ENCODE measurements at regions not wholly inside any gene's neighbourhood (a gene's known extent, or its start where the extent isn't known, plus 50 kb on each side); places are given as distances from the start of the nearest gene placed in this dataset.

GRCh38 chr3:87848003-87848402 lies 210.8 kb downstream of the CGGBP1 start:
- no peak overlapping the region for H3K9ac ChIP-seq (ENCODE audit: low read length)
- no peak overlapping the region for H2AFZ ChIP-seq (ENCODE audit: low read depth, low read length)
- no peak for TF ChIP-seq RAD21 (conservative IDR thresholded peaks at IDR 0.05)
- no peak for TF ChIP-seq SMC3 (conservative IDR thresholded peaks at IDR 0.05; ENCODE audit: poor library complexity)
- no peak for TF ChIP-seq POLR2AphosphoS5 (IDR thresholded peaks at IDR 0.05)
- no peak for TF ChIP-seq MXI1 (conservative IDR thresholded peaks at IDR 0.05; ENCODE audit: poor library complexity, severe bottlenecking)
- TF ChIP-seq CTCF (IDR thresholded peaks at IDR 0.05; ENCODE audit: poor library complexity, severe bottlenecking), result no peak
- no peak for TF ChIP-seq EZH2 (IDR thresholded peaks at IDR 0.05; ENCODE audit: borderline replicate concordance, insufficient read depth, low read length, poor library complexity, severe bottlenecking)
- TF ChIP-seq TAF1 (IDR thresholded peaks at IDR 0.05; ENCODE audit: low read depth), result no peak
- TF ChIP-seq EP300 (conservative IDR thresholded peaks at IDR 0.05; ENCODE audit: poor library complexity, severe bottlenecking), result no peak
- no peak for TF ChIP-seq REST (IDR thresholded peaks at IDR 0.05; ENCODE audit: borderline replicate concordance)
- no peaks in the 10 kb centered on the region for H3K36me3 ChIP-seq (ENCODE audit: insufficient read depth, low read length)
- no peaks in the 10 kb centered on the region for H3K27me3 ChIP-seq (ENCODE audit: insufficient read depth, low read depth, low read length)
- peak overlapping the region; percentile 6 for H3K27ac ChIP-seq (ENCODE audit: low read length)
- H3K9me2 ChIP-seq (ENCODE audit: insufficient read depth, low read length), result no peaks in the 10 kb centered on the region
- H3K4me3 ChIP-seq (ENCODE audit: low read length), result no peak overlapping the region
- no peaks in the 10 kb centered on the region for H3K9me3 ChIP-seq (ENCODE audit: low read length)
- no peaks in the 10 kb centered on the region for H3F3A ChIP-seq (ENCODE audit: insufficient read depth, low read length, poor library complexity, severe bottlenecking)
- H3K79me2 ChIP-seq (replicated peaks; ENCODE audit: insufficient read depth, low read length), result no peaks in the 10 kb centered on the region
- no peak overlapping the region for H3K4me2 ChIP-seq (ENCODE audit: low read length)
- H4K20me1 ChIP-seq (ENCODE audit: insufficient read depth), result no peaks in the 10 kb centered on the region

GRCh38 chr3:87837076-87837475 lies 221.7 kb downstream of the CGGBP1 start:
- TF ChIP-seq EP300 (conservative IDR thresholded peaks at IDR 0.05; ENCODE audit: poor library complexity, severe bottlenecking), result no peak
- no peaks in the 10 kb centered on the region for H3K36me3 ChIP-seq (ENCODE audit: insufficient read depth, low read length)
- no peak overlapping the region for H3K9ac ChIP-seq (ENCODE audit: low read length)
- no peak overlapping the region for H3K27ac ChIP-seq (ENCODE audit: low read length)
- H3K4me3 ChIP-seq (ENCODE audit: low read length), result no peak overlapping the region
- no peaks in the 10 kb centered on the region for H3K9me2 ChIP-seq (ENCODE audit: insufficient read depth, low read length)
- no peaks in the 10 kb centered on the region for H4K20me1 ChIP-seq (ENCODE audit: insufficient read depth)
- no peak overlapping the region for H3K4me2 ChIP-seq (ENCODE audit: low read length)
- H2AFZ ChIP-seq (ENCODE audit: low read depth, low read length), result no peak overlapping the region
- H3K27me3 ChIP-seq (ENCODE audit: insufficient read depth, low read depth, low read length), result no peaks in the 10 kb centered on the region
- peaks cover 10% of the 10 kb centered on the region for H3K9me3 ChIP-seq (ENCODE audit: low read length)
- no peaks in the 10 kb centered on the region for H3K79me2 ChIP-seq (replicated peaks; ENCODE audit: insufficient read depth, low read length)
- no peaks in the 10 kb centered on the region for H3F3A ChIP-seq (ENCODE audit: insufficient read depth, low read length, poor library complexity, severe bottlenecking)

GRCh38 chr3:87836026-87836425 lies 222.8 kb downstream of the CGGBP1 start:
- H3K36me3 ChIP-seq (ENCODE audit: insufficient read depth, low read length), result no peaks in the 10 kb centered on the region
- H3F3A ChIP-seq (ENCODE audit: insufficient read depth, low read length, poor library complexity, severe bottlenecking), result no peaks in the 10 kb centered on the region
- H2AFZ ChIP-seq (ENCODE audit: low read depth, low read length), result no peak overlapping the region
- no peaks in the 10 kb centered on the region for H3K27me3 ChIP-seq (ENCODE audit: insufficient read depth, low read depth, low read length)
- H3K9me3 ChIP-seq (ENCODE audit: low read length), result peaks cover 10% of the 10 kb centered on the region
- H3K27ac ChIP-seq (ENCODE audit: low read length), result no peak overlapping the region
- no peaks in the 10 kb centered on the region for H3K9me2 ChIP-seq (ENCODE audit: insufficient read depth, low read length)
- H3K9ac ChIP-seq (ENCODE audit: low read length), result no peak overlapping the region
- no peaks in the 10 kb centered on the region for H3K79me2 ChIP-seq (replicated peaks; ENCODE audit: insufficient read depth, low read length)
- H3K4me2 ChIP-seq (ENCODE audit: low read length), result no peak overlapping the region
- no peak overlapping the region for H3K4me3 ChIP-seq (ENCODE audit: low read length)
- TF ChIP-seq RAD21 (conservative IDR thresholded peaks at IDR 0.05), result no peak
- TF ChIP-seq EP300 (conservative IDR thresholded peaks at IDR 0.05; ENCODE audit: poor library complexity, severe bottlenecking), result no peak
- TF ChIP-seq EZH2 (IDR thresholded peaks at IDR 0.05; ENCODE audit: borderline replicate concordance, insufficient read depth, low read length, poor library complexity, severe bottlenecking), result no peak
- no peaks in the 10 kb centered on the region for H4K20me1 ChIP-seq (ENCODE audit: insufficient read depth)

All from neural cell (in vitro differentiated cells).